ENCODE measurements at regions not wholly inside any gene's neighbourhood (a gene's known extent, or its start where the extent isn't known, plus 50 kb on each side); places are given as distances from the start of the nearest gene placed in this dataset.

- no peak for TF ChIP-seq CTCF (IDR thresholded peaks at IDR 0.05; ENCODE audit: insufficient read depth, low read length, missing control alignments)
- H3K4me3 ChIP-seq (ENCODE audit: low read depth, low read length), result no peak overlapping the region
- ChIA-PET CTCF (interaction anchor here (1.6 to 4.6 kb wide), 2 partner anchors 8 to 54 kb away, joined by 3 to 49 read pairs; no protein-coding TSS in a partner anchor), POLR2A (no interaction called here)
- DNase-seq (ENCODE audit: low read depth, low spot score), result no peak
Measured at GRCh38 chr2:241959751-241960269, 90.3 kb downstream of the RTP5 start.

- TF ChIP-seq CTCF (IDR thresholded peaks at IDR 0.05; ENCODE audit: insufficient read depth, low read length, missing control alignments), result no peak
- H3K4me3 ChIP-seq (ENCODE audit: low read depth, low read length), result no peak overlapping the region
- POLR2A ChIA-PET, result no interaction called here
- no peak for DNase-seq (ENCODE audit: low read depth, low spot score)
- CTCF ChIA-PET, result interaction anchor here (4.6 kb wide), 1 partner anchor 10 kb away, joined by 49 read pairs; no protein-coding TSS in a partner anchor
Measured at GRCh38 chr2:241961454-241961853, 91.9 kb downstream of the RTP5 start.

GRCh38 chr2:241964133-241964532 lies 94.6 kb downstream of the RTP5 start:
- ChIA-PET POLR2A (no interaction called here), CTCF (interaction anchor here (4.1 kb wide), 1 partner anchor 13 kb away, joined by 34 read pairs; no protein-coding TSS in a partner anchor)
- H3K4me3 ChIP-seq (ENCODE audit: low read depth, low read length), result no peak overlapping the region
- DNase-seq (ENCODE audit: low read depth, low spot score), result no peak
- TF ChIP-seq CTCF (IDR thresholded peaks at IDR 0.05; ENCODE audit: insufficient read depth, low read length, missing control alignments), result no peak

- H3K4me3 ChIP-seq (ENCODE audit: low read depth, low read length), result peak overlapping the region; percentile 47
- ChIA-PET CTCF (interaction anchor here (4.1 kb wide), 1 partner anchor 14 kb away, joined by 34 read pairs; no protein-coding TSS in a partner anchor), POLR2A (interaction anchor here (0.7 kb wide), 1 partner anchor 33 kb away, joined by 4 read pairs; no protein-coding TSS in a partner anchor)
- DNase-seq (ENCODE audit: low read depth, low spot score), result peak; percentile 87
- TF ChIP-seq CTCF (IDR thresholded peaks at IDR 0.05; ENCODE audit: insufficient read depth, low read length, missing control alignments), result no peak
Measured at GRCh38 chr2:241965931-241966412, 96.4 kb downstream of the RTP5 start.

GRCh38 chr2:241966647-241967466 lies 97.3 kb downstream of the RTP5 start:
- no peak for TF ChIP-seq CTCF (IDR thresholded peaks at IDR 0.05; ENCODE audit: insufficient read depth, low read length, missing control alignments)
- CTCF ChIA-PET, result interaction anchor here (1.2 to 4.1 kb wide), 2 partner anchors 11 to 15 kb away, joined by 3 to 34 read pairs; no protein-coding TSS in a partner anchor

More at GRCh38 chr2:241966647-241967466, 97.3 kb downstream of the RTP5 start:
- DNase-seq (ENCODE audit: low read depth, low spot score), result no peak
- POLR2A ChIA-PET, result interaction anchor here (0.7 kb wide), 1 partner anchor 33 kb away, joined by 4 read pairs; no protein-coding TSS in a partner anchor
- no peak overlapping the region for H3K4me3 ChIP-seq (ENCODE audit: low read depth, low read length)
